ENCODE measurements at regions not wholly inside any gene's neighbourhood (a gene's known extent, or its start where the extent isn't known, plus 50 kb on each side); places are given as distances from the start of the nearest gene placed in this dataset.

DNA sequence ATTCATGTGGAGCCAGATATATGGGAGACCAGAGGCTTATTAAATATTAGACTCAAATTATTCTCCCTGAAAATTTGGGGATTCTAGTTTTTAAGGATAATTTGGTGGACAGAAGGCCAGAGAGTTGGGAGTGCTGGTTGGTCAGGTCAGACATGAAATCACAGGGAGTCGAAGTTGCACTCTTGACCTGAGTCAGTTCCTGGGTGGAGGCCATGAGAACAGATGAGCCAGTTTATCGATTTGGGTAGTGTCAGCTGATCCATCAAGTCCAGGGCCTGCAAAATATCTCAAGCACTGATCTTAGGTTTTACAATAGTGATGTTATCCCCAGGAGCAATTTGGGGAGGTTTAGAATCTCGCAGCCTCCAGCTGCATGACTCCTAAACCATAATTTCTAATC lies 563.5 kb upstream of the NRSN1 start (continued):
- TF ChIP-seq, protein P1, sequence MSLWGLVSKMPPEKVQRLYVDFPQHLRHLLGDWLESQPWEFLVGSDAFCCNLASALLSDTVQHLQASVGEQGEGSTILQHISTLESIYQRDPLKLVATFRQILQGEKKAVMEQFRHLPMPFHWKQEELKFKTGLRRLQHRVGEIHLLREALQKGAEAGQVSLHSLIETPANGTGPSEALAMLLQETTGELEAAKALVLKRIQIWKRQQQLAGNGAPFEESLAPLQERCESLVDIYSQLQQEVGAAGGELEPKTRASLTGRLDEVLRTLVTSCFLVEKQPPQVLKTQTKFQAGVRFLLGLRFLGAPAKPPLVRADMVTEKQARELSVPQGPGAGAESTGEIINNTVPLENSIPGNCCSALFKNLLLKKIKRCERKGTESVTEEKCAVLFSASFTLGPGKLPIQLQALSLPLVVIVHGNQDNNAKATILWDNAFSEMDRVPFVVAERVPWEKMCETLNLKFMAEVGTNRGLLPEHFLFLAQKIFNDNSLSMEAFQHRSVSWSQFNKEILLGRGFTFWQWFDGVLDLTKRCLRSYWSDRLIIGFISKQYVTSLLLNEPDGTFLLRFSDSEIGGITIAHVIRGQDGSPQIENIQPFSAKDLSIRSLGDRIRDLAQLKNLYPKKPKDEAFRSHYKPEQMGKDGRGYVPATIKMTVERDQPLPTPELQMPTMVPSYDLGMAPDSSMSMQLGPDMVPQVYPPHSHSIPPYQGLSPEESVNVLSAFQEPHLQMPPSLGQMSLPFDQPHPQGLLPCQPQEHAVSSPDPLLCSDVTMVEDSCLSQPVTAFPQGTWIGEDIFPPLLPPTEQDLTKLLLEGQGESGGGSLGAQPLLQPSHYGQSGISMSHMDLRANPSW (CRISPR knock-in tag; IDR thresholded peaks at IDR 0.05; ENCODE audit: borderline replicate concordance): no peak
- no peak for TF ChIP-seq ZNF44 (CRISPR knock-in tag; IDR thresholded peaks at IDR 0.05)
- TF ChIP-seq ZNF644 (CRISPR knock-in tag; IDR thresholded peaks at IDR 0.05; ENCODE audit: low read depth): no peak

DNA sequence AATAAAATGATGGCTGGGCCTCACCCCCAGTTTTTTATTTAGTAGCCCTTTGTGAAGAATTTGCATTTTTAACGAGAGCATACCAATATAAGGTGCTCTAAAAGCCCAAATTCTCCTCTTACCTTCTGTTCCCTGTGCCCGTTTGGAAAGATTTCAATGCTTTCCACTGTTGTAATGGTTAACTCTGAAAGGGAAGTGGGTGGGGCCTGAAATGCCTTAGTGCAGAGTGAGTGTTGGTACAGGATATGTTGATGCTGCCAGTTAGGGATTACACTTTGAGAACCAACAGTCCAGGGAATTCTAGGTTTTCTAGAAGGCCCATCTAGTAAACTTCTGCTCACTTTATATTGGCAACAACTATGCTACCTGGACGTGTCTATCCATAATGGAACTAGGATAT lies 562.7 kb upstream of the NRSN1 start:
- DNase-seq (ENCODE audit: low spot score): no peak
- Histone ChIP-seq H3K79me2 (ENCODE audit: insufficient read depth, low read length) (no peaks in the 10 kb centered on the region), H4K20me1 (ENCODE audit: insufficient read depth, low read length) (no peaks in the 10 kb centered on the region), H3K27me3 (ENCODE audit: control insufficient read depth in 1 of 2, insufficient read depth in 2 of 2, low read length in 2 of 2) (no peaks in the 10 kb centered on the region), H3K9ac (ENCODE audit: insufficient read depth, low read depth, low read length) (no peak overlapping the region), H3K9me3 (ENCODE audit: low read length) (peaks cover 70% of the 10 kb centered on the region), H3K36me3 (replicated peaks in 1 of 2; ENCODE audit: control insufficient read depth in 1 of 2, insufficient read depth in 2 of 2, low read length in 2 of 2) (no peaks in the 10 kb centered on the region), H3K4me1 (ENCODE audit: insufficient read depth, low read length) (peaks cover 11% of the 10 kb centered on the region), H2AFZ (ENCODE audit: low read length) (no peak overlapping the region), H3K4me3 (replicated peaks in 1 of 3; ENCODE audit: insufficient read depth in 1 of 3, low read depth in 2 of 3, low read length in 3 of 3) (no peak overlapping the region), H3K4me2 (ENCODE audit: low read depth, low read length) (no peak overlapping the region), H3K27ac (ENCODE audit: extremely low read length, insufficient read depth, low read length) (no peak overlapping the region)
- POLR2A ChIA-PET: no interaction called here
- BruUV-seq (replicated peaks): no TSS peak
- FAIRE-seq: no peak
- 11% methylated on average over 3 of the region's 3 CpGs for WGBS (ENCODE audit: low lambda C conversion rate)
- intact Hi-C loops (cut with micrococcal nuclease; ENCODE audit: unreplicated experiment): no loop called here
- in situ Hi-C loops (cut with HindIII; ENCODE audit: extremely low pct_ligation_motif_present, low pct_unique_long_range_greater_than_20kb): no loop called here
- CTCF ChIA-PET (ENCODE audit: low intra/inter-chr PET ratio, low total read pairs): no interaction called here
- no peak for ATAC-seq
- TF ChIP-seq, protein P2, sequence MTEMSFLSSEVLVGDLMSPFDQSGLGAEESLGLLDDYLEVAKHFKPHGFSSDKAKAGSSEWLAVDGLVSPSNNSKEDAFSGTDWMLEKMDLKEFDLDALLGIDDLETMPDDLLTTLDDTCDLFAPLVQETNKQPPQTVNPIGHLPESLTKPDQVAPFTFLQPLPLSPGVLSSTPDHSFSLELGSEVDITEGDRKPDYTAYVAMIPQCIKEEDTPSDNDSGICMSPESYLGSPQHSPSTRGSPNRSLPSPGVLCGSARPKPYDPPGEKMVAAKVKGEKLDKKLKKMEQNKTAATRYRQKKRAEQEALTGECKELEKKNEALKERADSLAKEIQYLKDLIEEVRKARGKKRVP (CRISPR knock-in tag; IDR thresholded peaks at IDR 0.05): no peak
- TF ChIP-seq ATRX (CRISPR knock-in tag; IDR thresholded peaks at IDR 0.05; ENCODE audit: borderline replicate concordance) (no peak), JUNB (CRISPR knock-in tag; IDR thresholded peaks at IDR 0.05; ENCODE audit: borderline replicate concordance) (no peak), BRCA1 (CRISPR knock-in tag; IDR thresholded peaks at IDR 0.05) (no peak), SETDB1 (CRISPR knock-in tag; IDR thresholded peaks at IDR 0.05; ENCODE audit: borderline replicate concordance) (no peak), FOXA1 (IDR thresholded peaks at IDR 0.05) (no peak), FOXA1 (CRISPR knock-in tag; IDR thresholded peaks at IDR 0.05) (no peak), ZNF136 (CRISPR knock-in tag; IDR thresholded peaks at IDR 0.05; ENCODE audit: low read depth) (no peak), SP140L (CRISPR knock-in tag; IDR thresholded peaks at IDR 0.05; ENCODE audit: borderline replicate concordance) (no peak), SCMH1 (CRISPR knock-in tag; IDR thresholded peaks at IDR 0.05; ENCODE audit: borderline replicate concordance) (no peak), RARG (CRISPR knock-in tag; IDR thresholded peaks at IDR 0.05; ENCODE audit: low read depth) (no peak), ZNF615 (CRISPR knock-in tag; IDR thresholded peaks at IDR 0.05; ENCODE audit: borderline replicate concordance) (no peak), BCL6 (CRISPR knock-in tag; IDR thresholded peaks at IDR 0.05) (no peak), NR1H2 (CRISPR knock-in tag; IDR thresholded peaks at IDR 0.05; ENCODE audit: borderline replicate concordance, low read depth) (no peak)
- TF ChIP-seq, protein P3, sequence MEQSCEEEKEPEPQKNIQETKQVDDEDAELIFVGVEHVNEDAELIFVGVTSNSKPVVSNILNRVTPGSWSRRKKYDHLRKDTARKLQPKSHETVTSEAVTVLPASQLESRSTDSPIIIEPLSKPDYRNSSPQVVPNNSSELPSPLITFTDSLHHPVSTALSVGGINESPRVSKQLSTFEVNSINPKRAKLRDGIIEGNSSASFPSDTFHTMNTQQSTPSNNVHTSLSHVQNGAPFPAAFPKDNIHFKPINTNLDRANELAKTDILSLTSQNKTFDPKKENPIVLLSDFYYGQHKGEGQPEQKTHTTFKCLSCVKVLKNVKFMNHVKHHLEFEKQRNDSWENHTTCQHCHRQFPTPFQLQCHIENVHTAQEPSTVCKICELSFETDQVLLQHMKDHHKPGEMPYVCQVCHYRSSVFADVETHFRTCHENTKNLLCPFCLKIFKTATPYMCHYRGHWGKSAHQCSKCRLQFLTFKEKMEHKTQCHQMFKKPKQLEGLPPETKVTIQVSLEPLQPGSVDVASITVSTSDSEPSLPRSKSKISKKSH (CRISPR knock-in tag; IDR thresholded peaks at IDR 0.05; ENCODE audit: borderline replicate concordance): no peak
- TF ChIP-seq, protein P4, sequence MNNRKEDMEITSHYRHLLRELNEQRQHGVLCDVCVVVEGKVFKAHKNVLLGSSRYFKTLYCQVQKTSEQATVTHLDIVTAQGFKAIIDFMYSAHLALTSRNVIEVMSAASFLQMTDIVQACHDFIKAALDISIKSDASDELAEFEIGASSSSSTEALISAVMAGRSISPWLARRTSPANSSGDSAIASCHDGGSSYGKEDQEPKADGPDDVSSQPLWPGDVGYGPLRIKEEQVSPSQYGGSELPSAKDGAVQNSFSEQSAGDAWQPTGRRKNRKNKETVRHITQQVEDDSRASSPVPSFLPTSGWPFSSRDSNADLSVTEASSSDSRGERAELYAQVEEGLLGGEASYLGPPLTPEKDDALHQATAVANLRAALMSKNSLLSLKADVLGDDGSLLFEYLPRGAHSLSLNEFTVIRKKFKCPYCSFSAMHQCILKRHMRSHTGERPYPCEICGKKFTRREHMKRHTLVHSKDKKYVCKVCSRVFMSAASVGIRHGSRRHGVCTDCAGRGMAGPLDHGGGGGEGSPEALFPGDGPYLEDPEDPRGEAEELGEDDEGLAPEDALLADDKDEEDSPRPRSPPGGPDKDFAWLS (CRISPR knock-in tag; IDR thresholded peaks at IDR 0.05; ENCODE audit: borderline replicate concordance): no peak

Measured in HepG2 (cell line).